Midbrain (tissue), 1 donor: ENCODE measurements at regions not wholly inside any gene's neighbourhood (a gene's known extent, or its start where the extent isn't known, plus 50 kb on each side); places are given as distances from the start of the nearest gene placed in this dataset.
"Not testable (repeated sequence)": the region's sequence is repeated elsewhere in the genome, so short reads cannot be mapped to it uniquely, and the experiment has no call there.

Experiments used
- DNase-seq: peaks from one replicate; lab custom pipeline; 2025; lab: John Stamatoyannopoulos, UW

DNA sequence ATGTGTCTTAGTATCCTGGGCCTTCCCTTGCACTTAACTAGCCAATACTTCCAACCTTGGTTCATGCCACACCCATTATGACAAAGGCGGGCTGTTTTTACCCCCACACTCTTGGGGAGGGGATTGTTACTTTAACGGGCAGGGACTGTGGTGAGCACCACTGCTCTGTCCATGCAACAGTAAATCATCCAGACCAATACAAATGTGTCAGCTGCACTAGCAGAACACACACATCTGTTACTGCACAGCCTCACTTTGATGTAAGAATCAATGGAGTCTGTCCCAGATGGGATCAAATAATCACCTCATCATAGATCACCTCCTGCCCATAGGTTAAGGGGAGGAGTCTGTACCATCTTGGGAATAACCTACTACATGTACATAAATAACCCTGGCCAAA lies 58.1 kb downstream of the NPAP1 start:
- DNase-seq: no peak

DNA sequence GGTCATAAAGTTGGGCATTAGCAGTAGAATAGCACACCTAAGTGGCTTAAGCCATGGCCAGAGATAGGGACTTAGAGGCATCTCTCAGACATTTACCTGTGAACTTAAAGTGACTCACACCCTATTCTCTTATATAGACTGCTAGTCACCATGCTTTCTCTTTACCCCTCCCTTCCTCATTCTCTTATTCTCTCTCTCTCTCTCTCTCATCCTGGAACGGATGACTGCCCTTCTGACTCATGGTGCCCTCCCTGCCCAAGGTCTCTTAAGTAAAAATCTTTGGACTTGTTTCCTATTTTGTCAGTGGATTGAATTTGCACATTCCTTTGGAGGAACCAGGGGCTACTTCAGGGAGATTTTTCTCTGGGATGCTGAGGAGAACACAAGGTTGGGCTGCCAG lies 58.8 kb downstream of the NPAP1 start:
- no peak for DNase-seq

DNA sequence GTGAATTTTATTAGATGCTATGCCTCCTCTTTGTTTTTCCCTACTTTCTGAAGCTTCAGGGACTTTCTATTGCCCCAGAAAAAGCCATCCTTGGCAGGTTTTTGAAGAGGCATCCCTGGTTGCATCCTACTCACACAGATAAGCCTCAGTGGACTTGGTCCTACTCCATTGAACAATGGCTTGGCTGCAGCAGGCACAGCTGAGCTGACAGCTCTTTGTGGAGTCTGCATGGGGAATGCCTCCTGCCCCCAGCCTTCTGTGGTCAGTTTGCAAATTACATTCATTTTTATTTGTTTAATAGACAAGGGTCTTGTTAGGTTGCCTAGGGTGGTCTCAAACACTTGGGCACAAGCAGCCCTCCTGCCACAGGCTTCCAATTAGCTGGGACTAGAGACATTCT lies 69.7 kb downstream of the NPAP1 start:
- no peak for DNase-seq

DNA sequence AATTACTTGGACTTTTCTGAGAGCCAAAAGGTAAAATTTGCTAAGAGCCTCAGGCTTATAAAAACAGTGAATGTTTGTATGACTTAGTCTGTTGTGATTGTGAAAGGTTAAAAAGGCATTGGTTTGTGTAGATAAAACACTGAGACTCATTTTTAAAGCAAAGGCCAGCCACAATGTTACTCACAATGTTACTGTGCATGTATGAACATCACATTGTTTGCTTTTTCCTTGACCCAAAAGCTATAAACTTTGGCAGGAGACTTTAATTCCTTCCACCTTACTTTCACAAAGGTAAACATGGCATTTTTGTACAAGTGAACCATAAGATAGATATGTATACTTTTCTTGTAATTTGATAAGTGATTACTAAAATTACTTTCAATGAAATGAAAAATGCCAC lies 70.5 kb downstream of the NPAP1 start:
- no peak for DNase-seq

DNA sequence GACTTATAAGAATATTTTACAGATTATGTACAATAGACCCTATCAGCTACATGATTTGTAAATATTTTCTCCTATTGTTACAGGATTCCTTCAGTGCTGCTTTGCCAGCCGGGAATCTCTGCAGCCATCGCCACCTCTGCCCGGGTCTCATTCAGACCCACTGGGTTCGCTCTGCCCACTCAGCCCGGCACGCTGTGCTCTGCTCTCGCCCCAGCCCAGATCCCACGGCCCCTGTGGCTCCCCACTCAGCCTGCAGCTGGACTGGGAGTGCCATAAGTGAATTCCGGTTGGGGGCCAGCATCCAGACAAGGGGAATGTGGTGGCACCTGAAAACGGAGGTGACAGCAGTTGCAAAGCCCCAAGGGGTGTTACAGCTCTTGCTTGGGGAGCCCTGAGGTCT lies 71.8 kb downstream of the NPAP1 start:
- no peak for DNase-seq

DNA sequence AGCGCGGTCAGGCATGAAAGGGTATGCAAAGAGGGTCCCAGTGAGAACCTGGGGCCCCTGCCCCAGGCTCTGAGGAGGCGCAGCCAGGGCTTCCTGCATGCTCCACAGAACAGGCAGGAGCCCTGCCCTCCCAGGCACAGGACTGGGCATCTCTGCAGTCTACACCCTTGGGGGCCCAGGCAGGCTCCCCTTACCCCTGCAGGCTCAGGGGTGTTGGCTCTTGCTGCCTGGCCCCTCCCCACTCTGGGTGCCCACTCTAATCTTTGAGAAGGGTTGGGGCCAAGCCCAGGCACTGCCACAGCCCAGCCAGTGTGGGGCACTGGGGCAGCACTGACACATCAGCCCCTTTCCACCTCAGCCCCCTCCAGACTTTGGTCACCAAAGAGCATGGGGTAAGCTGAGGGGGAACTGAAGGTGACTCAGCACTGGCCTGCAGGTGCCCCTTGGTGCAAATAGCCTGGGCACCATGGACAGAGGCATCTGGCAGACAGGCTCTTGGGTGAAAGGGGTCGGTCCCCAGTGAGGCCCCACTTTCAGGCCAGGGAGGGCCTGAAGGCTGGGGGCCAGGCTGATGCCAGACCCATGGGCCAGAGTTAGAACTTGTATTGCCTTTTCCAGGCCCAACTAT lies 73.4 kb downstream of the NPAP1 start:
- DNase-seq: no peak

DNA sequence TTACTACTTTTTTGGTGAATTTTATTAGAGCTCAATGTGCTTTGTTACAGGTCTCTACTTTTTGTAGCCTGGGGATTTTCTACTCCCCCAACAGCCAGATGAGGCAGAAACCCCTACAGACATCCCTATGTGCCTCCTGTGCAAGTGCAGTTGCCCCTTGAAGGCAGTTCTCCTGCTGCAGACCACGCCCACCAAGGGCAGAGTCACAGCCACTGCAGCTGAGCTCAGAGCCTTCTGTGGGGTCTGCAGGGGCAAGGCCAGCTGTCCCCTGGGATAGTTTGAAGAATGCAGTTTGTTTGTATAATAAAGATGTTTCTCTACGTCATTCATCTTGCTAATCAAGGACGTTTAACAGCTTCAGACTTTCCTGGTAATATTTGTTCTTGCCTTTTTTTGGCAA lies 76.8 kb downstream of the NPAP1 start:
- no peak for DNase-seq

DNA sequence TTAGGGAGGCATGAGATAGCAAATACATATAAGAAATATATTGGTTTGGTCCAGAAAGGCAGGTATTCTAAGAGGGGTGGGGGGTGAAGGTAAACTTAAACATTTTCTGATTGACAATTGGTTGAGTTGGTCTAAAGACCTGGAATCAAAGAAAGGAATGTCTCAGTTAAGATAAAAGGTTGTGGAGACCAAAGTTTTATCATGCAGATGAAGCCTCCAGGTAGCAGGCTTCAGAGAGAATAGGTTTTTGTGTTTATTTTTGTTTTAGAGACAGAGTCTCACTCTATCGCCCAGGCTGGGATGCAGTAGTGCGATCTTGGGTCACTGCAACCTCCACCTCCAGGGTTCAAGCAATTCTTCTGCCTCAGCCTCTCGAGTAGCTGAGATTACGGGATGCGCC lies 80.5 kb downstream of the NPAP1 start:
- DNase-seq: no peak

DNA sequence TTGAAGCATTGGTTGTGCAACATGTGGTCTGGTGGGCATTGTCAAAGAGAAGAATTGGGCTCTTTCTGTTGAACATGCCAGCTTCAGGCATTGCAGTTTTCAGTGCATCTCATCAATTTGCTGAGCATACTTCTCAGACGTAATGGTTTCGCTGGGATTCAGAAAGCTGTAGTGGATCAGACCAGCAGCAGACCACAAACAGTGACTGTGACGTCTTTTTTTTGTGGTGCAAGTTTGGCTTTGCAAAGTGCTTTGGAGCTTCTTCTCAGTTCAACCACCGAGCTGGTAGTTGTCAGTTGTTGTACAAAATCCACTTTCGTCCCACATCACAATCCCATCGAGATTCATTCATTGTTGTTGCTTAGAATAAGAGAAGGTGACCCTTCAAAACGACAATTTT lies 84.5 kb downstream of the NPAP1 start:
- no peak for DNase-seq

DNA sequence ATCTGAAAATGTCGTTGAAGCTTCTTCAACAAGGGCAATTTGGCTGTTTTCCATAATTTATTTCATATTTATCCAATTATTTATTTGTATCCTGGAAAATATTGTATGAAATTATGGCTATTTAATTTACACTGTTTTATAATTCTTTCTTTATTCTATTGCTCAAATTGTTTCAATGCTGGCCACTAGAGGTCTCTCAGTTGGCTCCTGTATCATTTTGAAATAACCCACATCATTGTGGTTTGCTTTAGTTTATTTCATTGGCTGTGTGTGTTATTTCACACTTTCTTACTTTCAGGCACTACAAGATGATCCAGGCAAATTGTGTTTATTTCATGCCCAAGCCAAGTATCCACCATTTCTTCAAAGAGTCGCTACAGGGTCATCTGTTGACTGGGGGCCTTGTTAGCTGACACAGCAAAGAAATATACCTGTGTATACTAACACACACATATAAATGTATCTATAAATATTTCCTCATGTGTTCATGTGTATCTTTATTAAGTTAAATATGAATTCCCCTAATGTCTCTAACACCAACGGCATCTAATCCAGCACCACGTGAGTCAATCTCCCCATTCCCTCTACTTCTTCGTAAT lies 86.2 kb downstream of the NPAP1 start:
- DNase-seq: no peak

DNA sequence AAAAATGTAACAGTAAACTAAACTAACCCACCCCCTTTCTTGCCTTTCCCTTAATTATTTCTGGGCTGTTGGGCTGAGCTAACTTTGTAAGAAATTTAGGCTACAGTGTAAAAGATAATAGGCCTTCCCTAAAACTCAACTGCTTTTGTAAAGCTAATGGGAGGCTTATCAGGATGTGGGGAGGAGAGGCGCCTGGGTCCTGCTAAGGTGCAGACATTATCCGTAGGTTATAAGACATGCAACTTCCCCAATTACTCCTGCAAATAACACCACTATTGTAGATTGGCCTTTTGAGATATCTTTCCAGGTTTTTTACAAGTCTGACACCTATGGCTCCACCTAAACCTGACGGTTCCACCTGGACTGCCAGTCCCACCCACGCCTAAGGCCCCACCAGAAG lies 88.3 kb downstream of the NPAP1 start:
- no peak for DNase-seq

DNA sequence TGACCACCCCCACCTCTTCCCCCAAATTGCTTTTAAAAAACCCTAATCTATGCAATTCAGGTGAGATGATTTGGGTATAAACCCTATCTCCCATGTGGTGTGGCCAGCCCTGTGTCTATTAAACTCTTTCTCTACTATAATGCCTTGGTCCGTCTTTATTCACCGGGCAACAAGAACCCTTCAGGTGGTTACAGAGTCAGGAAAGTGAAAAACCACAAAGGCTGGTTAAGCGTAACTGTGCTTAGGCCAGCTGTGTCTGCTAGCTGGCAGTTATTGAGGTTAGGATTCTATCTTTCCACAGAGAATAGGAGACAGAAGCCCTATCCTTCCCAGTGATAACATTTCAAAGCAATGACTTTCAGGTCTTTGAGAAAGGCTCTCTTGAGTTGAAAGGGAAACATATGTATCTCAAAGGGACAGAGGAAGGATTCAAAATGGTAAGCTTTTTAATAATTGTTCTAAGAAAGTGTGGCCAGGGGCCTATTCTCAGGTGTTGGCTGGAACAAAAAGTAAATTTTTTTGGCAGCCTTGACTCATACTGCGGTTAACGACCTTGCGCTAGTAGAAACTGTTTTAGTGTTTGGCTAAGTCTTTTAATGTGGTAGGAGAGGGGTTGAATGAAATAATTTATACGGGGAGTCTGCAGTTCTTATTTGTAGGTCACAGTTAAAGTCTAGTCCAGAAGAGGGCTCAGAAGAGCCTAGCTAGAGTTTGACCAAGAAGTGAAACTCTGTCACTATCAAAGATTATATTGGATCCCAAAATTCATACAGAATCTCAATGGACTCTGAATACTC lies 89.0 kb downstream of the NPAP1 start:
- DNase-seq: no peak

DNA sequence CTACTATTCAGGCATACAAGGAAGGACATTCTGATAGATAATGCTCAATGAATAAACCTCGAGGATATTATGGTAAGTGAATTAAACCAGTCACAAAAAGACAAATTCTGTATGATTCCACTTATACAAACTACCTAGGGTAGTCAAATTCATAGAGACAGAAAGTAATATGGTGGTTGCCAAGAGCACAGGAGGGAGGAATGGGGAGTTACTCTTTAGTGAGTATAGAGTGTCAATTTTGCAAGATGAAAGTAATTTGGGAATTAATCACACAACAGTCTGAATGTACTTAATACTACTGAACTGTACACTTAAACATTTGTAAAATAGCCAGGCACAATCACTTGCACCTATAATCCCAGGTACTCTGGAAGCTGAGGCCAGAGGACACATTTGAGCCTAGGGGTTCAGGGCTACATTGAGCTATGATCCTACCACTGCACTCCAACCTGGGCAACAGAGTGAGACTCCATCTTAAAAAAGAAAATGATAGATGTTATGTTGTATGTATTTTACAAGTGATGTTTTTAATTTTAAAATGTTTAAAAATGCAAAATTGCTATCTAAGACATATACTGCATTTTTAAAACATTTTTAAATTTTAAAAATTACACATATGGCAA lies 91.0 kb downstream of the NPAP1 start:
- DNase-seq: no peak

DNA sequence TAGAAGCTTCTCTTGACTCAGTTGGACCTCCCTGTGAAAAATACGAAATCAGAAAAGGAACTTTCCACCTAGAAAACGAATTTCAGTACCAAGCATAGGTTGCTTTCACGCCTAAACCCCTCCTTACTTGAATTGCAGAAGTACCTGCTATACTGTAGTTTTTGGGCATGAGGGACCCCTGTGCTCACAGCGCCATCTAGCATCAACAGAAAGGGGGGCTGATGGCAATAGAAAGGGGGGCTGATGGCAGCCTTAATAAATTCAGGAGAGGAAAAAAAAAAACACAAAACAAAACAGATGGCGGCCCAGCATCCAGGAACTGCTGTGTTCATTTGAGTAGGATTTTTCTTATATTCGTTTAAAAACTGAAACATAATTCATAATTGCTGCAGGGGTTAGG lies 96.7 kb downstream of the NPAP1 start:
- DNase-seq: no peak

DNA sequence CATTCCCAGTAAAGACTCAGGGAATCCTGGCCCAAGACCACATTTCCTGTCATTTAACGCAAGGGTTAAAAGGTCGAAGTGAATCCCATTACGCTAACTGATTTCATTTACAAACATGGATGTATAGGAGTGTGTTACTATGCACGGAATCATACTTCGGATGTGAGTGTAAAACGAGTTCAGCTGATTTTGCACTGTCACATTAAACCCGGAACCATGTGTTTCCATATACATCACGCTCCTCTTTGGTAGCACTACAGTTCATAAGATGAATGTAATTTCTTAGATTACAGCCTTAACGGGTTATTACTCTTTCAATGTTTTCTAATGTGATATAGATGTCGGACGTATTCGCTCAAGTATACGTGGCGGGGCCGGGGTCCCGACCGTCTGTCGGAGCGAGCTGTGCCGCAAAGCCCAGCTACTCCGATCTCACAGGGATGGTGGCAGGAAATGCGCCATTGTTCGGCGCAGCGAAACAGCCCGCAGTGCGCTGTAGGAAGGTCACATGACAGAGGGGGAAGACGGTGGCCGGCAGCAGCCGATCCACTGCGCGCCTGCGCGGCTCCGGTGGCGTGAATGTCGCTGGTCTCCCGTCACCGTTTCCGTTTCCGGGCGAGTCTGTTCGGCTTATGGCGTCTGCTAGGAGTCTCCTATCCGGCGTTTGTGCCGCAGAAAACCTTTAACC lies 97.3 kb downstream of the NPAP1 start:
- peak; percentile 75 for DNase-seq

DNA sequence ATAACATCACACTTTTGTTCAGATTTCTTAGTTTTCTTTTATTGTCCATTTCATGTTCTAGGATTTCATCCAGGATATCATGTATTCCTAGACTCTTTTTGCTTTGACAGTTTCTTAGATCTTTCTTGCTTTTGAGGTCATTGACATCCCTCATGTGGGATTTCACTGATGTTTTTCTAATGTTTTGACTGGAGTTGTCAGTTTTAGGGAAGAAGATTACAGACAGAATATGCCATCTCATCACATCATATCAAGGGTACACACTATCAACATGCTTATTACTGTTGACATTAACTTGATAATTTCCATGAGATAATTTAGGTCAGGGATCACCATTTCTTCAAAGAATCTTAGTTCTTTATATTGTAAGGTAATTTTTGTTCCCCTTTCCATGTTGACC lies 101.7 kb downstream of the NPAP1 start:
- no peak for DNase-seq

DNA sequence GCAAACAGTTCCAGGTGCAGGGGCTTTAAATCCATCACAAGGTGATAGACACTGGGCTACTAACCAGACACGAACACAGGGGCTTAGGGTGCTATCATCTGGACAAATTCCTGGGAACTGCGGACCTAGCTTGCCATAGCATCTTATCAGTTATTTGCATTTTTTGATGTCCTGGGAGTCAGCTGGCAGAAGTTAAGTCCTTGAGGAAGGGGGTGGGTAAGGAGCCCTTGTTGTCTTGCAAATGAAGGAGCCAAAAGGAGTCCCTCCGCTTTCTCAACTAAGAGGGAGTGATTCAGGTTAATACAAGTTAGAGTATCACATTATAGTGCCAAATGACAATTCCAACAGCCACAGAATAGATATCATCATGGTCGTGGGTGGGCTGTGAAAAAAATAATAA lies 108.9 kb downstream of the NPAP1 start:
- no peak for DNase-seq

DNA sequence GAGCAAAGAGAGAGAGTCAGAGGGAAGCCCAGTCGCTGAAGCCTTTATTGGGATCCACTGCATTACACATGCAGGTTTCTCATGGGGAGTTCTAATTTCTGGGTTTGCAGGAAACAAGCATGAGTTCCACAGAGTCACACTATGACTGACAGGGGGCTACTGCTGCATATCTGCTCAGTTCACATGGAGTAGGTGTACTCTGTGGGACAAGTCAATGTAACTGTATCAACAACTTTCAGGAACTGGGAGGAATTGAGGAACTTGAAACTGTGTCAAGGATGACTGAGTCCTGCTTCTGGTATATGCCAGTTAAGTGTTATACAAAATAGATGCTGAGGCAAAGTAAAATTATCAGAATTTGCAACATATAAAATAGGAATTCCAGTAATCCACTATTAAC lies 110.8 kb downstream of the NPAP1 start:
- no peak for DNase-seq

DNA sequence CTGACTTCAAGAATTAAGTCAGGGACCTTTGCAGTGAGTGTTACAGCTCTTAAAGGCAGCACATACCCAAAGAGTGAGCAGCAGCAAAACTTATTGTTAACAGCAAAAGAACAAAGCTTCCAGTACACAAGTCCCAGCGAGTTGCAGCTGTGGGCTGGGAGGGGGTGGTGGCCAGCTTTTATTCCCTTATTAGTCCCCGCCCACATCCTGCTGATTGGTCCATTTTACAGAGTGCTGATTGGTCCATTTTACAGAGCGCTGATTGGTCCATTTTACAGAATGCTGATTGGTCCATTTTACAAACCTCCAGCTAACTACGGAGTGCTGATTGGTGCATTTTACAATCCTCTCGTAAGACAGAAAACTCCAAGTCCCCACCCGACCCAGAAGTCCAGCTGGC lies 127.0 kb downstream of the NPAP1 start:
- not testable (repeated sequence) for DNase-seq

DNA sequence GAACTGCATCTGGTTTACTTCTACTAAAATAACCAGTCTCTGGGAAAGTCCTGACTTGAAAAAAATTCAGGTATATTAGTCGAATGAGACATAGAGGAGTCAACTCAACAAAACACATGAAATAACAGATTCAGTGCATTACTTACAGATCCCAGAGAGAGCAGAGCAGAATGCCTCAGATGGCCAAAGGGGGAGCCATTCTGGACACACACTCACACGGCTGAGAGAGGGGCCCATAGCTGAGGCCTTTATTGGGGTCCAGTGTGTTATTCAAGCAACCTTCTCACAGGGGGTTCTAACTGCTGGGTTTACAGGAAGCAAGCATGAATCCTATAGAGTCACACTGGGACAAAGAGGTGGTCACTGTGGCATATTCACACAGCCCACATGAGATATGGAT lies 135.1 kb upstream of the SNRPN start:
- no peak for DNase-seq

DNA sequence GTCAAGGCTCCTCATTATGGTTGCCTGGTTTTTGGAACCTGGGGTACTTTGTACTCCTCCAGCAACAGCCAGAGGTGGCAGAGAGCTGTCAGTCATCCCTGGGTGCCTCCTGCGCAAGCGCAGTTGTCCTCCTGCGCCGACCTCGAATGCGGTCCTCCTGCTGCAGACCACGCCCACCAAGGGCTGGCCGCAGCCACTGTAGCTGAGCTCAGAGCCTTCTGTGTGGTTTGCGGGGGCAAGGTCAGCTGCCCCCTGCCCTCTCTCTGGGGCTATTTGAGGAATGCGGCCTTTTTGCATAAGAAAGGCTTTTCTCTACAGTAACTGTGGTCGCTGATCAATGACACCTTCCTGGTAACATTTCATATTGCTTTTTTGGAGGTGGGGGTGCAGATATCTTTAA lies 131.3 kb upstream of the SNRPN start:
- peak; percentile 62 for DNase-seq

DNA sequence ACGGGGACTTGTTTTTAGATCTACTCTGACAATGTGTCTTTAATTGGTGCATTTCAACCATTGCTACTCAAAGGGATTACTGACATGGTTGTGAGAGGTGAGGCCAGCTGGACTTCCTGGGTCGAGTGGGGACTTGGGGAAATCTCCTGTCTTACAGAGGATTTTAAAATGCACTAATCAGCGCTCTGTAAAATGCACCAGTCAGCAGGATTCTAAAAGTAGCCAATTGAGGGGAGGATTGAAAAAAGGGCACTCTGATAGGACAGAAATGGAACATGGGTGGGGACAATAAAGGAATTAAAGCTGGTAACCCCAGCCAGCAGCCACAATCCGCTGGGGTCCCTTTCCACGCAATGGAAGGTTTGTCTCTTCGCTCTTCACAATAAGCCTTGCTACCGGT lies 122.5 kb upstream of the SNRPN start:
- no peak for DNase-seq

DNA sequence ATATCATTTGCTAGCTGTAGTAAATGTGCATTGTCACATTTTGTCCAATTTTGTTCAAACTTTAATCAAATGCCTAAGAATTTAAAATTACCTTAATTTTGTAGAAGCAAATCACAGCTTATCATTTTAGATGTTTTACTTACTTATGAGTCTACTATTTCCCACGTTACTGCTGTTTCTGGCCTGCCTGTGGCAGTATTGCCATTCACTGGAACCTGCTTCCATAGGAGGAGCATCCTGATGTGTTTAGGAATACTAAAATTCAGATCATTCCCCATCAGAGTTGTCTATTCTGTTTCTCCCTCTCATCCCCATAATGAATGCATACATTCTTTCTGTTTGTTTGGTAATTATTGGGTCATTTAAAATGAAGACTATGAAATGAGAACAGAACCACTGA lies 119.5 kb upstream of the SNRPN start:
- DNase-seq: no peak
